SK-N-SH treated with all-trans-retinoic acid at 6 μM for 48 hours (cell line): ENCODE measurements at regions not wholly inside any gene's neighbourhood (a gene's known extent, or its start where the extent isn't known, plus 50 kb on each side); places are given as distances from the start of the nearest gene placed in this dataset.

ENCODE experiments used
- BACH2 ChIP-seq: fragments of 250-450 bp; sonication (Bioruptor Pico); IDR thresholded peaks from 2 replicates; pipeline ENCODE4 v1.9.0; 2021; ENCODE audit warnings: mild to moderate bottlenecking, borderline replicate concordance
- CSDC2 ChIP-seq: fragments of 250-450 bp; sonication (Bioruptor Pico); IDR thresholded peaks from 2 replicates; pipeline ENCODE4 v1.5.0; 2020; ENCODE audit warnings: mild to moderate bottlenecking, moderate library complexity
- CSRNP3 ChIP-seq: fragments of 250-450 bp; sonication (Bioruptor Pico); IDR thresholded peaks from 2 replicates; pipeline ENCODE4 v1.5.1; 2021; ENCODE audit warnings: mild to moderate bottlenecking, moderate library complexity
- OSR1 ChIP-seq: fragments of 250-450 bp; sonication (Bioruptor Pico); IDR thresholded peaks from 2 replicates; pipeline ENCODE4 v1.8.0; 2022; ENCODE audit warnings: moderate library complexity, mild to moderate bottlenecking, inconsistent platforms
- PATZ1 ChIP-seq: fragments of 250-450 bp; sonication (Bioruptor Pico); IDR thresholded peaks from 2 replicates; pipeline ENCODE4 v1.8.0; 2020; ENCODE audit warnings: mild to moderate bottlenecking, moderate library complexity, borderline replicate concordance
- RARB ChIP-seq: fragments of 250-450 bp; sonication (Bioruptor Pico); IDR thresholded peaks from 2 replicates; pipeline ENCODE4 v1.8.0; 2021; ENCODE audit warnings: mild to moderate bottlenecking, moderate library complexity
- SNAI2 ChIP-seq: fragments of 250-450 bp; sonication (Bioruptor Pico); IDR thresholded peaks from 2 replicates; pipeline ENCODE4 v1.5.0; 2020; ENCODE audit warnings: mild to moderate bottlenecking, moderate library complexity
- ZC3H10 ChIP-seq: fragments of 250-450 bp; sonication (Bioruptor Pico); IDR thresholded peaks from 2 replicates; pipeline ENCODE4 v1.5.1; 2021; ENCODE audit warnings: mild to moderate bottlenecking, moderate library complexity
- ZFP3 ChIP-seq: fragments of 250-450 bp; sonication (Bioruptor Pico); IDR thresholded peaks from 2 replicates; pipeline ENCODE4 v1.5.0; 2020; ENCODE audit warnings: mild to moderate bottlenecking, moderate library complexity
- ZFP30 ChIP-seq: fragments of 450-650 bp; formaldehyde crosslinking; IDR thresholded peaks from 2 replicates; pipeline ENCODE4 v1.5.0; 2022; ENCODE audit warnings: mild to moderate bottlenecking, moderate library complexity

GRCh38 chrX:98646351-98646750 lies 1762.6 kb downstream of the RPA4 start:
- TF ChIP-seq ZFP30 = no peak
- TF ChIP-seq PATZ1 = no peak
- no peak for TF ChIP-seq CSDC2 (CRISPR knock-in tag)
- no peak for TF ChIP-seq RARB (CRISPR knock-in tag)
- no peak for TF ChIP-seq BACH2
- TF ChIP-seq CSRNP3 (CRISPR knock-in tag) = no peak
- no peak for TF ChIP-seq OSR1 (CRISPR knock-in tag)
- no peak for TF ChIP-seq ZC3H10 (CRISPR knock-in tag)
- no peak for TF ChIP-seq SNAI2 (CRISPR knock-in tag)
- TF ChIP-seq ZFP3 (CRISPR knock-in tag) = no peak
